IMR-90 (cell line): ENCODE measurements at regions not wholly inside any gene's neighbourhood (a gene's known extent, or its start where the extent isn't known, plus 50 kb on each side); places are given as distances from the start of the nearest gene placed in this dataset.

Experiments
- ATAC-seq: fragments of 200-7000 bp; cut with Tn5 transposase; 2 replicates; pipeline ENCODE4 v1.9.1; 2020; ENCODE audit warnings: low read depth, mild to moderate bottlenecking, moderate library complexity
- BruUV-seq: library from RNA; stranded (reverse); fragments of 400-500 nt; replicated peaks from 2 replicates; lab custom pipeline; 2021; lab: Mats Ljungman, UMichigan
- CTCF ChIA-PET: fragments of 300-600 bp; formaldehyde crosslinking; extraction: SDS; loops from one replicate; lab custom pipeline; 2021; ENCODE audit warnings: antibody characterized with exemption; lab: Yijun Ruan, JAX
- POLR2A ChIA-PET: fragments of 300-600 bp; sonication (Branson Sonifier 250); formaldehyde crosslinking; loops from one replicate; lab custom pipeline; 2022; ENCODE audit warnings: antibody characterized with exemption; ENCODE audit not compliant: unreplicated experiment; lab: Charles Lee
- DNase-seq: peaks from one replicate; pipeline ENCODE4 v3.0.0; 2013
- H2AFZ ChIP-seq: replicated peaks from 2 replicates; pipeline ENCODE3; 2013; ENCODE audit warnings: low read length, mild to moderate bottlenecking; ENCODE audit not compliant: poor library complexity
- H2AK5ac ChIP-seq: 2 replicates; pipeline ENCODE4 v1.6.1; 2013; ENCODE audit warnings: low read depth, low read length, inconsistent platforms
- H2AK9ac ChIP-seq: replicated peaks from 2 replicates; pipeline ENCODE3; 2013; ENCODE audit warnings: mild to moderate bottlenecking, low read depth, low read length, moderate library complexity; ENCODE audit not compliant: poor library complexity
- H2BK120ac ChIP-seq: 2 replicates; pipeline ENCODE4 v1.6.1; 2013; ENCODE audit warnings: low read depth, low read length, inconsistent platforms
- H2BK15ac ChIP-seq: 3 replicates; pipeline ENCODE4 v1.6.1; 2013; ENCODE audit warnings: low read depth, low read length, inconsistent platforms
- H2BK20ac ChIP-seq: 2 replicates; pipeline ENCODE4 v1.6.1; 2013; ENCODE audit warnings: low read depth, mild to moderate bottlenecking, inconsistent platforms, low read length, moderate library complexity
- H2BK5ac ChIP-seq: 2 replicates; pipeline ENCODE4 v1.6.1; 2013; ENCODE audit warnings: mild to moderate bottlenecking, low read depth, low read length, inconsistent platforms; ENCODE audit not compliant: poor library complexity, severe bottlenecking
- H3K14ac ChIP-seq: replicated peaks from 2 replicates; pipeline ENCODE4 v1.6.1; 2013; ENCODE audit warnings: low read depth, low read length, inconsistent platforms
- H3K18ac ChIP-seq: 2 replicates; pipeline ENCODE4 v1.6.1; 2013; ENCODE audit warnings: low read depth, low read length, control low read depth
- H3K23ac ChIP-seq: 2 replicates; pipeline ENCODE4 v1.6.1; 2013; ENCODE audit warnings: low read depth, low read length, inconsistent platforms
- H3K27ac ChIP-seq: 2 replicates; pipeline ENCODE4 v1.5.1; 2013; ENCODE audit warnings: mild to moderate bottlenecking, control low read depth, low read length; ENCODE audit not compliant: insufficient read depth
- H3K27me3 ChIP-seq: 2 replicates; pipeline ENCODE4 v1.6.1; 2013; ENCODE audit warnings: low read length; ENCODE audit not compliant: control insufficient read depth, insufficient read depth
- H3K36me3 ChIP-seq: 2 replicates; pipeline ENCODE4 v1.6.1; 2013; ENCODE audit warnings: low read length, mixed read lengths; ENCODE audit not compliant: control insufficient read depth, insufficient read depth
- H3K4ac ChIP-seq: 2 replicates; pipeline ENCODE4 v1.6.1; 2013; ENCODE audit warnings: low read depth, low read length, inconsistent platforms
- H3K4me1 ChIP-seq: 2 replicates; pipeline ENCODE4 v1.6.1; 2013; ENCODE audit warnings: low read length, mixed read lengths; ENCODE audit not compliant: control insufficient read depth, insufficient read depth
- H3K4me2 ChIP-seq: 2 replicates; pipeline ENCODE4 v1.6.1; 2013; ENCODE audit warnings: low read depth, mild to moderate bottlenecking, control low read depth, low read length, moderate library complexity
- H3K4me3 ChIP-seq: 2 replicates; pipeline ENCODE4 v1.5.1; 2013; ENCODE audit warnings: low read depth, mild to moderate bottlenecking, control low read depth, low read length, moderate library complexity; ENCODE audit not compliant: insufficient read depth
- H3K56ac ChIP-seq: 2 replicates; pipeline ENCODE4 v1.6.1; 2013; ENCODE audit warnings: low read length, inconsistent platforms; ENCODE audit not compliant: insufficient read depth; ENCODE audit errors: extremely low read depth
- H3K79me1 ChIP-seq, 2 experiments: 2 replicates each; pipeline ENCODE4 v1.6.1; 2013; ENCODE audit warnings: low read length in 2 of 2, inconsistent platforms in 1 of 2, low read depth in 1 of 2
- H3K9ac ChIP-seq: 2 replicates; pipeline ENCODE4 v1.6.1; 2013; ENCODE audit warnings: low read depth, low read length, control low read depth
- H3K9me1 ChIP-seq: 2 replicates; pipeline ENCODE4 v1.6.1; 2013; ENCODE audit warnings: low read length, inconsistent platforms; ENCODE audit not compliant: insufficient read depth
- H3K9me3 ChIP-seq: 2 replicates; pipeline ENCODE4 v1.6.1; 2013; ENCODE audit warnings: low read length; ENCODE audit not compliant: control insufficient read depth, insufficient read depth
- H4K20me1 ChIP-seq: 2 replicates; pipeline ENCODE4 v1.6.1; 2013; ENCODE audit warnings: low read length, inconsistent platforms; ENCODE audit not compliant: insufficient read depth
- H4K5ac ChIP-seq: 2 replicates; pipeline ENCODE4 v1.6.1; 2013; ENCODE audit warnings: mild to moderate bottlenecking, low read depth, low read length, control low read depth
- H4K8ac ChIP-seq, 2 experiments: 2 replicates each; pipeline ENCODE4 v1.6.1; 2013; ENCODE audit warnings: low read depth in 2 of 2, low read length in 2 of 2, control low read depth in 1 of 2, inconsistent platforms in 1 of 2
- H4K91ac ChIP-seq: 2 replicates; pipeline ENCODE4 v1.6.1; 2013; ENCODE audit warnings: low read depth, low read length, inconsistent platforms; ENCODE audit not compliant: insufficient read depth
- BHLHE40 ChIP-seq: fragments of 150-350 bp; IDR thresholded peaks from 2 replicates; pipeline ENCODE4 v1.6.1; 2016; ENCODE audit warnings: mild to moderate bottlenecking, low read depth, low read length
- WGBS, 2 experiments: methylation state at CpG; one replicate each; pipeline versions ENCODE4 v1.1.5 to v1.1.7; 2013; ENCODE audit warnings: missing lambda C conversion rate in 2 of 2; ENCODE audit not compliant: insufficient read length in 1 of 2; ENCODE audit errors: extremely low coverage in 2 of 2; 5-methylcytosine and 5-hydroxymethylcytosine counted together
- dilution Hi-C: fragments of 300-500 bp; cut with HindIII; formaldehyde crosslinking; loops from one replicate; pipeline ENCODE4 v1.14.3; 2018; ENCODE audit warnings: low sequenced_read_pairs; ENCODE audit not compliant: unreplicated experiment
- in situ Hi-C: fragments of 300-500 bp; cut with MboI; formaldehyde crosslinking; loops from 3 replicates; pipeline ENCODE4 v1.14.3; 2019; ENCODE audit warnings: low sequenced_read_pairs, inconsistent platforms, mixed read lengths
- intact Hi-C: fragments of 100-400 bp; cut with micrococcal nuclease; formaldehyde crosslinking; loops from 2 replicates; pipeline ENCODE4 v1.10.0; 2022

DNA sequence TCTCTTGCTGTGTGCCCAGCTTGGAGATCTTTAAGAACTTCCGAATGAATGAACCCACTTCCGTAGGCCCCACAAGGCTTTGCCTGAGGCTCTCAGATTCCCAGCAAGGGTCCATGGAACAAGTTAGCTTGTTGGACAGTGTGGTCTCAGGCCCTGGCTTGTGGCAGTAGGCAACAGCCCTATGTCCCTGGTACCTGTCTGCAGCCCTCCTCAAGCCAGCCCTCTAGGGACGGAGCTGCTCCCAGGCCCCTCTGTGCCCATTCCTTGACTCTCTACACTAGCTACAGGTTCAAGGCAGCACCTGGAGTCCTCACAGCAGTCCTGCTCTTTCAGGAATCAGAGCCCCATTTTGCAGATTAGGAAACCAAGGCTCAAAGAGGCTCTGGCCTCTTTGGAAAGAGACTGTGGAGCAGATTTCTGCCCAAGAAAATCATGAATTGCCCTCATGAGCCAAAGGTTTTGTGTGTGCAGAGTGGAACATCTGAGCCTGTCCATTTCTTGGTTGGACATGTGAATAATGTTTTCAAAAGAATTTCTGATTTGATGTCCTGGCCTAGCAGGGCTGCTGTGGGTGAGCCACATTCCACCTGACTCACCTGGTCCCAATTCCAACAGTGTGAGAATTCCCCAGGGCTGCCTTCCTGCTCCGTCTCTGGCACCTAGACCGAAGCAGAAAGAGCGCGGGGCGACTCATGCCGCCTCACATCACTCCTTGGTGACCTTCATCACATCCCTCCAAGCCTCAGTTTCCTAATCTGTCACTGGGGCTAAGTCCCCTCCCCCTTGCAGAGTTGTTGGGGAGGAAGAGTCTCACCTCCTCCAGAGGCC, 131.7 kb downstream of the BARX1 start:
- Histone ChIP-seq H2AK5ac (no peak overlapping the region), H3K4ac (no peak overlapping the region), H2BK15ac (no peak overlapping the region), H3K23ac (no peak overlapping the region), H3K27ac (no peak overlapping the region), H4K8ac (no peak overlapping the region), H3K27me3 (peaks cover 9% of the 10 kb centered on the region; the same call in 1 of the 2 replicates), H3K14ac (no peak overlapping the region), H4K5ac (no peak overlapping the region), H3K9me1 (no peaks in the 10 kb centered on the region), H2AFZ (no peak overlapping the region), H3K4me3 (no peak overlapping the region), H3K9me3 (no peaks in the 10 kb centered on the region), H3K36me3 (no peaks in the 10 kb centered on the region), H3K4me1 (no peaks in the 10 kb centered on the region), H3K56ac (no peak overlapping the region), H2AK9ac (peak overlapping the region; percentile 9), H3K18ac (no peak overlapping the region), H2BK20ac (no peak overlapping the region), H3K9ac (no peak overlapping the region), H4K91ac (no peak overlapping the region), H3K79me1 (no peaks in the 10 kb centered on the region), H2BK120ac (no peak overlapping the region), H3K4me2 (no peak overlapping the region), H4K20me1 (no peaks in the 10 kb centered on the region), H2BK5ac (no peak overlapping the region)
- in situ Hi-C loops (no loop called here), dilution Hi-C loops (no loop called here), intact Hi-C loops (no loop called here)
- DNase-seq (no peak), ATAC-seq (no peak)
- no CpG with 5 or more reads among the region's 9 CpGs for WGBS, 2 experiments
- no TSS peak for BruUV-seq
- POLR2A ChIA-PET, result no interaction called here
- CTCF ChIA-PET, result no interaction called here
- no peak for TF ChIP-seq BHLHE40
